Ascending aorta (tissue), 2 donors: ENCODE measurements at regions not wholly inside any gene's neighbourhood (a gene's known extent, or its start where the extent isn't known, plus 50 kb on each side); places are given as distances from the start of the nearest gene placed in this dataset.

Experiments
- DNase-seq, 2 donors: peaks; one replicate each; pipeline ENCODE4 v3.0.0-alpha.2; 2019; ENCODE audit warnings: low spot score in 2 of 2
- H3K27ac ChIP-seq, 2 donors: fragments of 200-600 bp; sonication (generic); one replicate each; pipeline ENCODE4 v1.5.1; 2016 to 2017; ENCODE audit warnings: mild to moderate bottlenecking in 1 of 2
- H3K27me3 ChIP-seq: fragments of 200-600 bp; sonication (generic); one replicate; pipeline ENCODE4 v1.5.1; 2017
- H3K36me3 ChIP-seq, 2 donors: fragments of 200-600 bp; sonication (generic); one replicate each; pipeline ENCODE4 v1.5.1; 2016
- H3K4me1 ChIP-seq, 2 donors: fragments of 200-600 bp; sonication (generic); one replicate each; pipeline ENCODE4 v1.5.1; 2016 to 2017; ENCODE audit warnings: mild to moderate bottlenecking in 1 of 2
- H3K4me3 ChIP-seq, 2 donors: fragments of 200-600 bp; sonication (generic); one replicate each; pipeline ENCODE4 v1.5.1; 2016 to 2017; ENCODE audit warnings: mild to moderate bottlenecking in 1 of 2
- H3K9me3 ChIP-seq, 2 donors: fragments of 200-600 bp; sonication (generic); one replicate each; pipeline ENCODE4 v1.5.1; 2016
- intact Hi-C: fragments of 100-400 bp; cut with DNase I; formaldehyde crosslinking; loops from one replicate; pipeline ENCODE4 v1.15.1; 2023
- TF ChIP-seq, protein P1 (sequence below), 3 experiments: fragments of 200-600 bp in 2 of 3; fragments of 450-650 bp in 1 of 3; sonication (generic) in 2 of 3; IDR thresholded peaks; one replicate each; pipeline ENCODE4 v1.5.1; 2016 to 2019; ENCODE audit warnings: antibody characterized with exemption in 3 of 3, mild to moderate bottlenecking in 1 of 3, moderate library complexity in 1 of 3

DNA sequence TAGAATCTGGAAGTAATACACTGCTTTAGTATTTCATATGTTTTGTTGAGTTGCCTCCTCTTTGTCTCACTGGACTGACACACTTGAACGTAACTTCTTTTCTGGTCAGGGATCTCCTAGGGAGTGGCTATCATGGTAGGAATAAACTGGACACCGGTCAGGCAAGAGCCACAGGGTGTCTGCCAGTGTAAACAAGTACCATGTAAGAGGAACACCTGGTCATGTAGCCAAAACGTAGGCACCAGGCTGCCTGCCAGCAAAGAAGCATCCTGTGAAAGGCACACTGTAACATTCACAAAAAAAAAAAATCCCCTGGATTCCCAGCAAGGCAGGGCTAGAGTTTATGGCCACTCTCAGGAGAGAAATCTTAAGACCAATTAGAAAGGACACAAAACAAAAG lies 372.8 kb upstream of the RND3 start:
- Histone ChIP-seq H3K9me3 (peaks cover 0 to 3% of the 10 kb centered on the region in 2 donors), H3K4me3 (no peak overlapping the region), H3K4me1 (no peaks in the 10 kb centered on the region), H3K36me3 (no peaks in the 10 kb centered on the region), H3K27me3 (no peaks in the 10 kb centered on the region), H3K27ac (no peak overlapping the region)
- no peak for DNase-seq
- TF ChIP-seq, protein P1, sequence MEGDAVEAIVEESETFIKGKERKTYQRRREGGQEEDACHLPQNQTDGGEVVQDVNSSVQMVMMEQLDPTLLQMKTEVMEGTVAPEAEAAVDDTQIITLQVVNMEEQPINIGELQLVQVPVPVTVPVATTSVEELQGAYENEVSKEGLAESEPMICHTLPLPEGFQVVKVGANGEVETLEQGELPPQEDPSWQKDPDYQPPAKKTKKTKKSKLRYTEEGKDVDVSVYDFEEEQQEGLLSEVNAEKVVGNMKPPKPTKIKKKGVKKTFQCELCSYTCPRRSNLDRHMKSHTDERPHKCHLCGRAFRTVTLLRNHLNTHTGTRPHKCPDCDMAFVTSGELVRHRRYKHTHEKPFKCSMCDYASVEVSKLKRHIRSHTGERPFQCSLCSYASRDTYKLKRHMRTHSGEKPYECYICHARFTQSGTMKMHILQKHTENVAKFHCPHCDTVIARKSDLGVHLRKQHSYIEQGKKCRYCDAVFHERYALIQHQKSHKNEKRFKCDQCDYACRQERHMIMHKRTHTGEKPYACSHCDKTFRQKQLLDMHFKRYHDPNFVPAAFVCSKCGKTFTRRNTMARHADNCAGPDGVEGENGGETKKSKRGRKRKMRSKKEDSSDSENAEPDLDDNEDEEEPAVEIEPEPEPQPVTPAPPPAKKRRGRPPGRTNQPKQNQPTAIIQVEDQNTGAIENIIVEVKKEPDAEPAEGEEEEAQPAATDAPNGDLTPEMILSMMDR (IDR thresholded peaks at IDR 0.05): no peak
- intact Hi-C loops: no loop called here

DNA sequence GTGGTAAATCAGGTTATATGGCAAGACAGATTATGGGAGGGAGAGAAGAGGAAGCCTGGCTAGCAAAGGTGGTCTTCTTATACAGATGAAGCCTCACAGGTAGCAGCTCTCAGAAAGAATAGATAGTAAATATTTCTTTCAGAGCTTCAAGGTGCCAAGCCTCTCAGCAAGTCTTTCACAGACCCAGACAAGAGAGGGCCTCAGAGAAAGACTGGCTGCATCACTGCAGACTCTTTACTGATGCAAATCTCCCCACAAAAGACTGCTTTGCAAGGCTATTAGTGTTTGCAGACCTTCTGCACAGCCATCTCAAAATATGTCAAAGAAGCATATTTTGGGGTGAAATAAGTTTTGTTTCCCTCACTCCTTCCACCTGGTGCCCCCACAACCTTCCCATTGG lies 372.4 kb upstream of the RND3 start:
- TF ChIP-seq, protein P1 (IDR thresholded peaks at IDR 0.05): no peak
- H3K36me3 ChIP-seq: no peaks in the 10 kb centered on the region
- H3K4me1 ChIP-seq: no peaks in the 10 kb centered on the region
- peaks cover 0 to 3% of the 10 kb centered on the region in 2 donors for H3K9me3 ChIP-seq
- no peak for DNase-seq
- no peak overlapping the region for H3K27ac ChIP-seq
- no peaks in the 10 kb centered on the region for H3K27me3 ChIP-seq
- no peak overlapping the region for H3K4me3 ChIP-seq
- intact Hi-C loops: no loop called here

DNA sequence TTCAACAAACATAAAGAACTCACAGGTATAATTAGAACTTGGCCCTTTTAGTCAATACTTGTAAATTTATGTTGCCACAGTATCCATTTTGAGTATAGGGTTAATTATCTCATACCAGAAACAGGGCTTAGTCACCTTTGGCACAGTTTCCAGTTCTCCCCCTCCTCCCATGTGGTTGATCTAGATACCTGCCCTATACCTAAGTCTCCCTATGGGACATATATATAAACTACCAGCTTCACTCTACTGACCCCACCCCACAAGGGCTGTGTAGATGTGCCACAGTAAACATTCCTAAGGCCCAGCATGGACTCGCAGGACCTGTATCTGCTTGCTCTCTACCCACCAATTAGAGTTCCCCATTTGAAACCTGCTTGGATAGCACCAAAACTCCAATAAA lies 371.7 kb upstream of the RND3 start:
- Histone ChIP-seq H3K4me3 (no peak overlapping the region), H3K36me3 (no peaks in the 10 kb centered on the region), H3K9me3 (peaks cover 0 to 3% of the 10 kb centered on the region in 2 donors), H3K27ac (no peak overlapping the region), H3K27me3 (no peaks in the 10 kb centered on the region), H3K4me1 (no peaks in the 10 kb centered on the region)
- TF ChIP-seq, protein P1 (IDR thresholded peaks at IDR 0.05): no peak
- intact Hi-C loops: no loop called here
- no peak for DNase-seq

DNA sequence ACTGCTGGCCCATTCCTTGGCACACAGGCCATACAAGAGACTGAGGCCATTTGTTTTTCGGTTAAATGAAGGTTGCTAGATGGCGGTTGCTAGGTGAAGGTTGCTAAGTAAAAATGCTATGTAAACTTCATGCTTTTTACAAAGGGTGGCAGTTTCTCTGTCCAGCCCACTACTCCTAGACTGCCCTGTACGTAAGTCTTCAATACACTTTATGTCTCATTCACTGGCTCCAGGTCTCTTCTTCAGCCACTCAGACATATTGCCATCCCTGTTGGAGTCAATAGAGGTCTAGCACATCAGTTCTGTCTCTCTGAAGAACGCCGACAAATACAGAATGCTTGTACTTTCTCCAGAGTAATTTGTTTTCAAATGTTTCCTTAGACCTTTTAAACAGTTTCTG lies 370.9 kb upstream of the RND3 start:
- no peak for DNase-seq
- H3K4me3 ChIP-seq: no peak overlapping the region
- H3K27me3 ChIP-seq: no peaks in the 10 kb centered on the region
- TF ChIP-seq, protein P1 (IDR thresholded peaks at IDR 0.05): no peak
- no peaks in the 10 kb centered on the region for H3K9me3 ChIP-seq
- H3K27ac ChIP-seq: no peak overlapping the region
- H3K4me1 ChIP-seq: no peaks in the 10 kb centered on the region
- H3K36me3 ChIP-seq: no peaks in the 10 kb centered on the region
- intact Hi-C loops: no loop called here

DNA sequence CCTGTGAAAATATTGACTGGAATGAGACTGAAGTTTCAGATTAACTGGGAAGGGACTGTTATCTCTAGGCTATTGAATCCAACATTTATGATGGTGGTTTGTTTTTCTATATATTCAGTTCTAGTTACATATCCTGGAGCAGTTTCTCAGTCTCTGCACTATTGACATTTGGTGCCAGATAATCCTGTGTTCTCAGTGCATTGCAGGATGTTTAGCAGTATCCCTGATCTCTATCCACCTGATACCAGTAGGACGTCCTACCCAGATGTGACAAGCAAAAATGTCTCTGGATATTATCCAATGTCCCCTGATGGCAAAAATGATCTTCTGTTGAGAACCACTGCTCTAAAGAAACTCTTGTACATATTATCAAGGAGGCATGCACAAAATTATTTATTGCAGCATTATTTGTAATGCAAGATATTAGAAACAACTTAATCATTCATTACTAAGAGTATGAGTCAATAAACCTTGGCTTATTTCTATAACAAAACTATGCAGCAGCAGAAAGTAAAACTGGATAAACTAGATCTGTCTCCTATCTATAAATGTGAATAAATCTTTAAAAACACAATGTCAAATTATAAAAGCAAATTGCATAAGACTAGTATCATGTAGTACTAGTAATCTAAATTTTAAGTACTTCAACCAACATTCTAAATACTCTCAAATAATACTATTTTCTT lies 369.3 kb upstream of the RND3 start:
- no peaks in the 10 kb centered on the region for H3K27me3 ChIP-seq
- no peaks in the 10 kb centered on the region for H3K9me3 ChIP-seq
- no peaks in the 10 kb centered on the region for H3K36me3 ChIP-seq
- intact Hi-C loops: no loop called here
- no peak overlapping the region for H3K27ac ChIP-seq
- DNase-seq: no peak
- no peaks in the 10 kb centered on the region for H3K4me1 ChIP-seq
- TF ChIP-seq, protein P1 (IDR thresholded peaks at IDR 0.05): no peak
- no peak overlapping the region for H3K4me3 ChIP-seq

DNA sequence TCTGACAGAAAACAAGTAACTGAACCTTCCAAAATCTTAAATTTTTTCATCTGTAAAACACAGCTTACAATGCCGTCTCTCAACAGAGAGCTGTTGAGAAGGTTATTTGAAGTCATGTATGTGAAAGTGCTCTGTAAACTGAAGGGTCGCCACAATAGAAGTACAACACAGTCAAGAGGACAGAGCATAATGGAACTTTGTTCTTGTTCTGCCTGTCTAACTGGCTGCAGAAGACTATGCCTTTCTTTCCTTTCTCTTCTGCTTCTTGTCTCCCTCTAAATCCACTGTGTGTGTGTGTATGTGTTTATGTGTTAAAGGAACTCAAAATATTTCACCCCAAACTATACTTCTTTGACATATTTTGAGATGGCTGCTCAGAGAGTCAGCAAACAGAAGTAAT lies 365.8 kb upstream of the RND3 start:
- Histone ChIP-seq H3K4me1 (no peaks in the 10 kb centered on the region), H3K36me3 (no peaks in the 10 kb centered on the region), H3K4me3 (no peak overlapping the region), H3K27ac (no peak overlapping the region), H3K9me3 (peaks cover 0 to 6% of the 10 kb centered on the region in 2 donors), H3K27me3 (no peaks in the 10 kb centered on the region)
- TF ChIP-seq, protein P1 (IDR thresholded peaks at IDR 0.05): no peak
- DNase-seq: no peak
- intact Hi-C loops: no loop called here
